Activated CD4-positive, alpha-beta memory T cell treated with anti-CD3 and anti-CD28 coated beads for 36 hours (primary cell): ENCODE measurements at regions not wholly inside any gene's neighbourhood (a gene's known extent, or its start where the extent isn't known, plus 50 kb on each side); places are given as distances from the start of the nearest gene placed in this dataset.

Experiments
- CTCF ChIA-PET: fragments of 350-600 bp; sonication (Branson Sonifier 250); formaldehyde crosslinking; loops from one replicate; lab custom pipeline; 2021; ENCODE audit warnings: antibody characterized with exemption, inconsistent platforms; lab: Charles Lee
- POLR2A ChIA-PET: fragments of 350-600 bp; sonication (Branson Sonifier 250); formaldehyde crosslinking; loops from one replicate; lab custom pipeline; 2021; ENCODE audit warnings: antibody characterized with exemption; lab: Charles Lee
- DNase-seq: peaks from one replicate; pipeline ENCODE4 v3.0.0-alpha.2; 2020
- H3K27ac Mint-ChIP-seq: one replicate; pipeline ENCODE4 v1.8.0; 2021; ENCODE audit warnings: mixed read lengths
- H3K27me3 Mint-ChIP-seq: one replicate; pipeline ENCODE4 v1.8.0; 2021; ENCODE audit warnings: mixed read lengths
- H3K36me3 Mint-ChIP-seq: one replicate; pipeline ENCODE4 v1.8.0; 2021; ENCODE audit warnings: mixed read lengths
- H3K4me1 Mint-ChIP-seq: one replicate; pipeline ENCODE4 v1.8.0; 2021; ENCODE audit warnings: low read depth, mixed read lengths
- H3K4me3 Mint-ChIP-seq: one replicate; pipeline ENCODE4 v1.8.0; 2021; ENCODE audit warnings: mild to moderate bottlenecking, mixed read lengths
- H3K9me3 Mint-ChIP-seq: one replicate; pipeline ENCODE4 v1.8.0; 2021; ENCODE audit warnings: mixed read lengths
- intact Hi-C: fragments of 100-400 bp; cut with micrococcal nuclease; formaldehyde crosslinking; loops from one replicate; pipeline ENCODE4 v1.15.1; 2023

DNA sequence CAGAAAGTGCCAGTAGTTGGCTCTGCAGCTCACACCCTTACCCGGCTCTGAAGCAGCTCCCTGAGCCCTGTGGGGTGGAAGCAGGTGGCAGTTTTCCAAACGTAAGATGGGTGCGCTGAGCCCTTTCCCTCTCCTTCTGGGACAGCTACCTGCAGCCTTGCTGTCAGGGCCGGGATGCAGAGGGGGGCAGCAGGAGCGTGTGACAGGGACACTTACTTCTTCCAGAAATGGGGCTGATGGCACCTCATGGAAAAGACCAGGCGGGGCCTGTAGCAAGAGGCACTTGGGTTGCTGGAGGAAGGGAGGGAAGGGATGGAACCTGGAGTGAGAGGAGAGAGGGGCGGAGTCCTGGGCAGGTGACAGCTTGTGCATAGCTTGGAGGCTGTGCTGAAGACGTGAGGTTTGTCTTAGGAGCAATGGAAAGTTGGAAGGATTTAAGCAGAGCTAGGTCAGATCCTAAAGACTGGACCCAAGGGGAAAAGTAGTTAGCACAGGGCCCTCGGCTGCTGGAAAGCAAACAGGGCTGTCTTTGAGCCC is 216.8 kb upstream of the RPL38 start:
- no peak overlapping the region for H3K4me3 Mint-ChIP-seq
- H3K4me1 Mint-ChIP-seq, result peaks cover 11% of the 10 kb centered on the region
- no peak for DNase-seq
- no peaks in the 10 kb centered on the region for H3K36me3 Mint-ChIP-seq
- ChIA-PET POLR2A (no interaction called here), CTCF (interaction anchor here (1.7 kb wide), 1 partner anchor 11 kb away, joined by 11 read pairs; no protein-coding TSS in a partner anchor)
- intact Hi-C loops, result no loop called here
- no peaks in the 10 kb centered on the region for H3K9me3 Mint-ChIP-seq
- H3K27ac Mint-ChIP-seq, result no peak overlapping the region
- no peaks in the 10 kb centered on the region for H3K27me3 Mint-ChIP-seq

DNA sequence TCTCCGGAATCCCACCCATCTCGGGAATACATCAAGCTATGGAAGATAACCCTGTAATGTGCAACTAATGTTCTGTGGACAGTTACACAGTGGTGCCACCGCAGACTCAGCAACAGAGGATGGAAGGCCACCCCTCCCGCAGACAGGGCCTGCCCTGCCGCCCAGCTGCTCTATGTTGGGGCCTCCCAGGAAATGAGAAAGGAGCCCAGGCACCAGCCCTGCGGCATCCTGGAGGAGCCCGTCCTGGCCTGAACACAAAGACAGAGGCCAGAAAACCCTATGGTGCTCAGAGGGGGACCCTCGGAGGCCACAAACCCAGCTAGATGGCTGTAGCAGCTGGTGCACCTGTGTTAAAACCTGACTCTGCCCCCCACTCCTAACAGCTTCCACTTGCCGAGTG is 216.1 kb upstream of the RPL38 start:
- DNase-seq, result no peak
- ChIA-PET POLR2A (no interaction called here), CTCF (interaction anchor here (1.7 kb wide), 1 partner anchor 11 kb away, joined by 11 read pairs; no protein-coding TSS in a partner anchor)
- no peaks in the 10 kb centered on the region for H3K36me3 Mint-ChIP-seq
- no peak overlapping the region for H3K27ac Mint-ChIP-seq
- peaks cover 11% of the 10 kb centered on the region for H3K4me1 Mint-ChIP-seq
- no peaks in the 10 kb centered on the region for H3K27me3 Mint-ChIP-seq
- H3K9me3 Mint-ChIP-seq, result no peaks in the 10 kb centered on the region
- H3K4me3 Mint-ChIP-seq, result no peak overlapping the region
- intact Hi-C loops, result no loop called here

DNA sequence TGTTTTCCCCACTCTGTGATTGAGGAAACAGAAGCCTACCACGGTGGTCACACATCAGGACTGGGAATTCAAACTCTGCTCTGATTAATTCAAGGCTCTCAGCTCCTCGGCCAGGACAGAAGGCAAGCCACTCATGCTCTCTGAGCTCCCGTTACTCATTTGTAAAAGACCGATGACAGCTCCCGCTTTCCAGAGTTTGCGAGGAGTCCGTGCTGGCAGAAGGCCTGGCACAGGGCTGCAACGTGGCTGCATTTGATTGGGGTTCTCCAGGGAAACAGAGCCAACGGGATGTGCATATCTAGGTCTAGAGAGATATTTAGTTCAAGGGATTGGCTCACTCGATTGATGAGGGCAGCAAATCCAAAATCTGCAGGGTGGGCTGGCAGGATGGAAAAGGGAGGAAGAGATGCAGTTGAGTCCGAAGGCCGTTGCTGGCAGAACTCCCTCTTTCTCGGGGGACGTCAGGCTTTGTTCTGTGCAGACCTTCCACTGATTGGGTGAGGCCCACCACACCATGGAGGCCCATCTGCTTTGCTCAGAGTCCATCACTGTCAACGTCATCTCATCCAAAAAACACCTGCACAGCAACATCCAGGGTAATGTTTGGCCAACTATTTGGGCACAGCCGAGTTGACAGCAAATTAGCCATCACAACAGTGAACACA is 215.5 kb upstream of the RPL38 start:
- intact Hi-C loops, result no loop called here
- Mint-ChIP-seq H3K4me1 (peaks cover 6% of the 10 kb centered on the region), H3K9me3 (no peaks in the 10 kb centered on the region), H3K4me3 (no peak overlapping the region), H3K27me3 (no peaks in the 10 kb centered on the region), H3K36me3 (no peaks in the 10 kb centered on the region), H3K27ac (no peak overlapping the region)
- no peak for DNase-seq
- ChIA-PET CTCF (interaction anchor here (1.7 kb wide), 1 partner anchor 10 kb away, joined by 11 read pairs; no protein-coding TSS in a partner anchor), POLR2A (no interaction called here)

DNA sequence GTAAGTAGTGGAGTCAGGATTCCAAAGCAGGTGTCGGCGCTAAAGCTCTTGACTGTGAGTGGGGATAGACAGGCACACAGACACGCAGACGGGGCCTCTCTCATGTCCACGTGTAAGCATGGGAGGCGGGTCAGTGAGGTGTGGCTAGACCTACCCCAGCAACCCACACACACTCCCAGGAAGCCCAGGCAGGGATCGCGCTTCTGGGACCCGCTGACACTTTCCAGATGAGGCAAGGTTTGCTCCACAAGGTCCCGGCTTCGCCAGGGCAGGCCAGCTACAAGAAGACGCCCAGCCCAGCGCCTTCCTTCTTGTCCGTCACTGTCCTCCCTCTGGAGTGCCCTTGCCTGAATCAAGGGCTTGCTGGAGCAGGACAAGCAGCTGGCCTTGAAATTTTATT is 213.8 kb upstream of the RPL38 start:
- ChIA-PET POLR2A (no interaction called here), CTCF (no interaction called here)
- no peak for DNase-seq
- Mint-ChIP-seq H3K27me3 (no peaks in the 10 kb centered on the region), H3K4me3 (no peak overlapping the region), H3K4me1 (peaks cover 4% of the 10 kb centered on the region), H3K27ac (no peak overlapping the region), H3K9me3 (no peaks in the 10 kb centered on the region), H3K36me3 (no peaks in the 10 kb centered on the region)
- intact Hi-C loops, result no loop called here

DNA sequence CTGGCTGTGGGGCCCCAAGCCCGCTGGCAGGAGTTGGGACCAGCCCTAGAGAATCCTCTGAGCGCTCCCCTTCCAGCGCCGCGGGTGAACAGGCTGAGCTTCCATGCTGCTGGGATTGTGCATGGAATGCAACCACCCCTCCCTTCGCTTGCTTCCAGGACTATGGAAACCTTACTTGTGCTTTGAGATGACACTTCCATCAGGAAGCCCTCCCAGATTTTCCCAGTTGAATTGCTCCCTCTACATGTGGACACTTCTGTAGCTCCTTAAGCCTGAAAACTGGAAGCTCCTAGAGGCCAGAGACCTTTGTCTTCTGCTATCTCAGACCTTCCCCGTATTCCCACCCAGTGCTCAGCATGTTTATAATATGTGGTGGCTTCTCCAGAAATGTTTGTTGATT is 213.2 kb upstream of the RPL38 start:
- DNase-seq, result no peak
- ChIA-PET CTCF (no interaction called here), POLR2A (no interaction called here)
- Mint-ChIP-seq H3K36me3 (no peaks in the 10 kb centered on the region), H3K4me1 (no peaks in the 10 kb centered on the region), H3K27ac (no peak overlapping the region), H3K27me3 (no peaks in the 10 kb centered on the region), H3K4me3 (no peak overlapping the region), H3K9me3 (no peaks in the 10 kb centered on the region)
- intact Hi-C loops, result no loop called here

DNA sequence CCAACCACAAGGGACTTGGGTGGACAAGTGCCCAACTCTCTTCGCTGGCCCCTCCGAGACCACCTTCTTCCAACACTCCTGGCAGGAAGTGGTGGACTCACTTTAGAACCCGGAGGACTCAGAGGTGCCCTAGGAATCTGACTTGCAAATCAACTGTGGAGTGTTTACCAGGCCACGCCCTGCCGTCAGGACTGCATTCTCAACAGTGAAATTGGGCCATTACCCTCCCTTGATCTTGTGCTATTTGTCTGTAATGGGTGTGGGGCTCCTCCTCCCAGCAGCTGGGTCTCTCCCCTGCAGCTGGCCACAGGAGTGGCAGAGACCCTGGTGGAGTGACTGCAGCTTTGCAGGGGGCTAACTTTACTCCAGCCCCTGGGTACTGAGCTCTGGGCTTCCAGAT is 212.2 kb upstream of the RPL38 start:
- ChIA-PET CTCF (no interaction called here), POLR2A (no interaction called here)
- intact Hi-C loops, result no loop called here
- H3K9me3 Mint-ChIP-seq, result no peaks in the 10 kb centered on the region
- H3K4me1 Mint-ChIP-seq, result no peaks in the 10 kb centered on the region
- DNase-seq, result no peak
- H3K36me3 Mint-ChIP-seq, result no peaks in the 10 kb centered on the region
- no peak overlapping the region for H3K27ac Mint-ChIP-seq
- no peaks in the 10 kb centered on the region for H3K27me3 Mint-ChIP-seq
- H3K4me3 Mint-ChIP-seq, result no peak overlapping the region

DNA sequence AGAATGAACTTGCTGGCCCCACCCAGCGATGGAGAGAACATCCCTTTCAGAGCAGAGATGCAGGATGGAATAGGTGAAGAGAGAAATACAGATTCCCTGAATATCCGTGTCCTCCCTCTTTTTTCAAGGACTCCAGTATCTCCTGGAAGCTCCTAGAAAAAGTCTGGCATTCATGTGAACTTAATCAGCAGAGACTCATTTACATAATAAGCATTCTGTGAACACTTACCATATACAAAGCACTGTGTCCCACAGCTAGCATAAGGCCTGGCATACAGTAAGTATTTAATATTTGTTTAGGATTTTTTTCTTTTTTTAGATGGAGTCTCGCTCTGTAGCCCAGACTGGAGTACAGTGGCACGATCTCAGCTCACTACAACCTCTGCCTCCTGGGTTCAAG is 208.5 kb upstream of the RPL38 start:
- H3K4me1 Mint-ChIP-seq, result no peaks in the 10 kb centered on the region
- H3K36me3 Mint-ChIP-seq, result no peaks in the 10 kb centered on the region
- no peak overlapping the region for H3K27ac Mint-ChIP-seq
- POLR2A ChIA-PET, result no interaction called here
- DNase-seq, result no peak
- intact Hi-C loops, result no loop called here
- H3K27me3 Mint-ChIP-seq, result peaks cover 4% of the 10 kb centered on the region
- no peak overlapping the region for H3K4me3 Mint-ChIP-seq
- CTCF ChIA-PET, result no interaction called here
- H3K9me3 Mint-ChIP-seq, result no peaks in the 10 kb centered on the region

DNA sequence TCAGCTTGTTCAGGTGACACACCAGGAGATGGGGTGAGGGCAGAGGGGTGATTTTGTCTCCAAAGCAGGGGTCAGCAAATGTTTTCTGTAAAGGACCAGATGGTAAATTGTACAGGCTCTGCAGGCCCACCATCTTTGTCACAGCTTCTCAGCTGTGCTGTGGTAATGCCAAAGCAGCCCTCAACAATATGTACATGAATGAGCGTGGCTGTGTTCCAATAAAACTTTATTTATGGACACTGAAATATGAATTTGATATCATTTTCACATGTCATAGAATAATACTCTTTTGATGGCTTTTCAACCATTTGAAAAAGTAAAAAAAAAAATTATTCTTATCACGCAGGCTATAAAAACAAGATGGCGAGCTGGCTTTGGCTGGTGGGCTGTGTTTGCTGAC is 206.4 kb upstream of the RPL38 start:
- no peaks in the 10 kb centered on the region for H3K36me3 Mint-ChIP-seq
- peaks cover 4% of the 10 kb centered on the region for H3K27me3 Mint-ChIP-seq
- H3K4me1 Mint-ChIP-seq, result no peaks in the 10 kb centered on the region
- DNase-seq, result no peak
- H3K27ac Mint-ChIP-seq, result no peak overlapping the region
- POLR2A ChIA-PET, result no interaction called here
- CTCF ChIA-PET, result interaction anchor here (1.2 to 3.1 kb wide), 4 partner anchors 9 to 568 kb away, joined by 3 to 11 read pairs (median 5); no protein-coding TSS in a partner anchor
- H3K4me3 Mint-ChIP-seq, result no peak overlapping the region
- no peaks in the 10 kb centered on the region for H3K9me3 Mint-ChIP-seq
- intact Hi-C loops, result no loop called here

DNA sequence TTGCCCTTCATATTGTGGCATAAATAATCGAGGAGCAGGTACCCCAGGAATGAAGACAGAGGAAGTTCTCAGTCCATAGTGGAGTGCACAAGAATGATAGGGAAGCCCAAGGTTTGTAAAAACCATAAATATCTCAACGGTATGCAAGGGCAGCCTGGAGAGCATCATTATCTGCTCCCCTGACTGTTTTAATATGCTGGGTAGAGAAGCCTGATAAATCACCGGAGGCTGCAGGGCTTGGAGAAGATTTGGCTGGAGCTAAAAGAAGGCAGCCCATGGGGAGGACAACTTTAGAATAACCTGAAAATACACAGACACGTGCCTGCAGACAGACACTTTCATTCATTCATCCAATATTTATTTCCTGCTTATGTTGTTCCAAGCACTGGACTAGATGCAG is 205.2 kb upstream of the RPL38 start:
- H3K27ac Mint-ChIP-seq, result no peak overlapping the region
- H3K9me3 Mint-ChIP-seq, result no peaks in the 10 kb centered on the region
- ChIA-PET POLR2A (no interaction called here), CTCF (interaction anchor here (0.6 to 3.1 kb wide), 8 partner anchors 10 to 278 kb away, joined by 3 to 11 read pairs (median 4); no protein-coding TSS in a partner anchor)
- DNase-seq, result no peak
- peaks cover 6% of the 10 kb centered on the region for H3K27me3 Mint-ChIP-seq
- no peaks in the 10 kb centered on the region for H3K36me3 Mint-ChIP-seq
- intact Hi-C loops, result no loop called here
- H3K4me1 Mint-ChIP-seq, result no peaks in the 10 kb centered on the region
- no peak overlapping the region for H3K4me3 Mint-ChIP-seq

DNA sequence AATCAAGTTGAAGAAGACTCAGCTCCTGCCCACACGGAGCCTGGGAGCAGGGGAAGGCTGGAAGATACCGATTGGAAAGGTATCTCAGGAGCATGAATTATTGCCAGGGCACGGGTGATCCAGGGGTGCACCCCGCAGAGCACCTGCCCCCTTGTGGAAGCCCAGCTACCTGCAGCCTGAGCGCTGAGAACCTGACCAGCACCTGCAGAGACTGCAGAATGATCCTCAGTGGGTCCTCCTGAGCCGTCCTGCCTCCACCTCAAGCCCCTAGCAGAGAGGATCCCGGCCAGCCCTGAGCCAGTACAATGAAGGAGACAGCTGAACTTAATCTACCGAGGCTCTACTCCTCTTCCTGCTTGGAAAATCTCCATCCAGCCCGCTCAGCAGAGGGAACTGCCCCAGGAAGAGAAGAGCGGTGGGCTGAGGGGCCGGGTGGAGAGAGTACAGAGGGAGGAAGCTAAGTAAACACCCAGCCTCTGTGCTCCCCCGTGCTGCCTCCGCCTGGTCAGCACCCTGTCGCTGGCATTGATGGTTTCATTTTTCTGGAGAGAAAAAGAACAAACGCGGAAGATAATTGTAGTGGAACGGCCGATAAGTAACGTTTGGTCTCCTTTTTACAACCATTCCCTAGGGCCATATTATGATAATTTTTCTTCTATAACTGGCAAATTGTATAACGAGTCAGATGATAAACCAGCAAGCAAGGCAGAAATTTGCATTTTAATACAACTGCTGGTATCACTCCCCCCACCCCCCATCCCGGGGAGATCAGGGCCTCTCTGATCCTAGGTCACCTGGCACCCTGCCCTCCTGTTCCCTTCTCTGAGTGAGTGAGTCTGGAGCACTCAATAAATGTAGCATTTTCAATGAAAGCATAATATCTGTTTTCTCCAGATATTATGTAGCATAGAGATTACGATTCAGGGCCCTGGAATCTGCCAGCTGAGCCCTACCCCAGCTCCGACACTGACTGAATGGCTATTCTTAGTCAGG is 204.5 kb upstream of the RPL38 start:
- Mint-ChIP-seq H3K36me3 (no peaks in the 10 kb centered on the region), H3K9me3 (no peaks in the 10 kb centered on the region), H3K27me3 (peaks cover 6% of the 10 kb centered on the region), H3K27ac (no peak overlapping the region), H3K4me3 (no peak overlapping the region), H3K4me1 (no peaks in the 10 kb centered on the region)
- ChIA-PET POLR2A (no interaction called here), CTCF (interaction anchor here (0.6 to 3.1 kb wide), 8 partner anchors 9 to 278 kb away, joined by 3 to 11 read pairs (median 4); no protein-coding TSS in a partner anchor)
- peak; percentile 72 for DNase-seq
- intact Hi-C loops, result no loop called here

DNA sequence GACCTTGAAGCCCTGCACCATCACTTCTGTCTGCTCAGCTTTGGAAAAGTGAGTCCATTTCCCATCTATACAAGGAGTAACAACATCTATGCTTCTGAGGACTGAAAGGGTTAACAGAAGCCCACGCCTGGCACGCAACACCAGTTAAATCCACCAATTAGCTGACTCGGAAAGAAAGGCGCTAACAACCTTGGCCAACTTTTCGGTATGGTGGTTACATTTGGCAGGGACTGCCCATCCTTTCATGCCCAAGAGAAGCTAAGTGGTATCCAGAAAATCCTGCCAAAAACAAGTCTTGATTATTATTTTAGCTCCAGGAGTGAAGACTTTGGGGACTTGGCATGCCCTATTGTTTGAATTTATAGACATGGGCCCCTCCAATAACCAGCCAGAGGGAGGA is 202.3 kb upstream of the RPL38 start:
- POLR2A ChIA-PET, result no interaction called here
- no peak overlapping the region for H3K27ac Mint-ChIP-seq

DNA sequence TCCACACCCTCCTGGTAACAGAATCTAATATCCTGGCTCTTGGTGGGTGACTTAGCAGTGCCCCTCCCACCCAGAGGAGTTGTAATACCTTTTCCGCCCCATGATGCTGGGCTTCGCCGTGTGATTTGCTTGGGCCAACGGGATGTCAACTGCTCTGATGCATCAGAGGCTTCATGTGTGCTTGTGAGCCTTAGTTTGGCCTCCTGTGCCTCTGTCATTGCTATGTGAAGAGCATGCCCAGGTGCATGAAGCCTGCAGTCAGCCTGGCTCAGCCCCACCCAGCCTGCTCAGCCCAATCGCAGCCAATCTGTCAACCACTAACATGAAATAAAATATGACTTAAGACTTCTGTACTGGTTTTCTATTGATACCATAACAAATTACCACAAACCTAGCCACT is 201.2 kb upstream of the RPL38 start:
- no peak for DNase-seq
- no peaks in the 10 kb centered on the region for H3K4me1 Mint-ChIP-seq
- H3K36me3 Mint-ChIP-seq, result no peaks in the 10 kb centered on the region
- CTCF ChIA-PET, result no interaction called here
- no peak overlapping the region for H3K4me3 Mint-ChIP-seq
- POLR2A ChIA-PET, result no interaction called here
- H3K27ac Mint-ChIP-seq, result no peak overlapping the region
- no peaks in the 10 kb centered on the region for H3K9me3 Mint-ChIP-seq
- intact Hi-C loops, result no loop called here
- H3K27me3 Mint-ChIP-seq, result peaks cover 9% of the 10 kb centered on the region

More for the DNA sequence above, 202.3 kb upstream of the RPL38 start:
- CTCF ChIA-PET, result no interaction called here
- DNase-seq, result no peak
- peaks cover 9% of the 10 kb centered on the region for H3K27me3 Mint-ChIP-seq
- no peaks in the 10 kb centered on the region for H3K9me3 Mint-ChIP-seq
- intact Hi-C loops, result no loop called here
- no peak overlapping the region for H3K4me3 Mint-ChIP-seq
- H3K4me1 Mint-ChIP-seq, result no peaks in the 10 kb centered on the region
- H3K36me3 Mint-ChIP-seq, result no peaks in the 10 kb centered on the region
